ENCODE measurements at regions not wholly inside any gene's neighbourhood (a gene's known extent, or its start where the extent isn't known, plus 50 kb on each side); places are given as distances from the start of the nearest gene placed in this dataset.

GRCh38 chr1:72521659-72522058 is 239.3 kb upstream of the NEGR1 start:
- no peak for DNase-seq (ENCODE audit: low read depth)
- no peak for TF ChIP-seq CTCF (IDR thresholded peaks at IDR 0.05; ENCODE audit: control insufficient read depth, extremely low read depth, insufficient read depth)
- no peak overlapping the region for H3K4me3 ChIP-seq (ENCODE audit: low read depth, low read length)

- DNase-seq (ENCODE audit: low read depth), result no peak
- H3K4me3 ChIP-seq (ENCODE audit: low read depth, low read length), result no peak overlapping the region
- no peak for TF ChIP-seq CTCF (IDR thresholded peaks at IDR 0.05; ENCODE audit: control insufficient read depth, extremely low read depth, insufficient read depth)
These were observed 234.5 kb upstream of the NEGR1 start for GRCh38 chr1:72516826-72517225.

GRCh38 chr1:72516264-72516663 is 233.9 kb upstream of the NEGR1 start:
- DNase-seq (ENCODE audit: low read depth), result no peak
- no peak for TF ChIP-seq CTCF (IDR thresholded peaks at IDR 0.05; ENCODE audit: control insufficient read depth, extremely low read depth, insufficient read depth)
- no peak overlapping the region for H3K4me3 ChIP-seq (ENCODE audit: low read depth, low read length)

- no peak overlapping the region for H3K4me3 ChIP-seq (ENCODE audit: low read depth, low read length)
- TF ChIP-seq CTCF (IDR thresholded peaks at IDR 0.05; ENCODE audit: control insufficient read depth, extremely low read depth, insufficient read depth), result no peak
- DNase-seq (ENCODE audit: low read depth), result no peak
These were observed 216.0 kb upstream of the NEGR1 start for GRCh38 chr1:72498371-72498770.

- no peak for TF ChIP-seq CTCF (IDR thresholded peaks at IDR 0.05; ENCODE audit: control insufficient read depth, extremely low read depth, insufficient read depth)
- H3K4me3 ChIP-seq (ENCODE audit: low read depth, low read length), result no peak overlapping the region
- peak; percentile 75 for DNase-seq (ENCODE audit: low read depth)
These were observed 207.5 kb upstream of the NEGR1 start for GRCh38 chr1:72489801-72490200.

- DNase-seq (ENCODE audit: low read depth), result no peak
- no peak overlapping the region for H3K4me3 ChIP-seq (ENCODE audit: low read depth, low read length)
- TF ChIP-seq CTCF (IDR thresholded peaks at IDR 0.05; ENCODE audit: control insufficient read depth, extremely low read depth, insufficient read depth), result no peak
These were observed 203.5 kb upstream of the NEGR1 start for GRCh38 chr1:72485801-72486200.

- TF ChIP-seq CTCF (IDR thresholded peaks at IDR 0.05; ENCODE audit: control insufficient read depth, extremely low read depth, insufficient read depth), result no peak
- DNase-seq (ENCODE audit: low read depth), result no peak
- H3K4me3 ChIP-seq (ENCODE audit: low read depth, low read length), result no peak overlapping the region
These were observed 201.6 kb upstream of the NEGR1 start for GRCh38 chr1:72483846-72484357.

Measured in LNCaP clone FGC (cell line).